Left ventricle myocardium inferior (tissue), 1 donor: ENCODE measurements at regions not wholly inside any gene's neighbourhood (a gene's known extent, or its start where the extent isn't known, plus 50 kb on each side); places are given as distances from the start of the nearest gene placed in this dataset.

Source experiments
- DNase-seq: peaks from one replicate; pipeline ENCODE4 v3.0.0-alpha.2; 2020
- H3K27ac ChIP-seq: fragments of 200-600 bp; replicated peaks from 2 replicates; pipeline ENCODE4 v1.8.0; 2021
- H3K27me3 ChIP-seq: fragments of 200-600 bp; 2 replicates; pipeline ENCODE4 v1.8.0; 2021; ENCODE audit warnings: low read depth
- H3K36me3 ChIP-seq: fragments of 200-600 bp; 2 replicates; pipeline ENCODE4 v1.8.0; 2021
- H3K4me1 ChIP-seq: fragments of 200-600 bp; 2 replicates; pipeline ENCODE4 v1.8.0; 2021
- H3K4me3 ChIP-seq: fragments of 200-600 bp; 2 replicates; pipeline ENCODE4 v1.8.0; 2021; ENCODE audit warnings: mild to moderate bottlenecking, moderate library complexity
- H3K9me3 ChIP-seq: fragments of 200-600 bp; replicated peaks from 2 replicates; pipeline ENCODE4 v1.8.0; 2021
- intact Hi-C: fragments of 100-400 bp; cut with micrococcal nuclease; formaldehyde crosslinking; loops from one replicate; pipeline ENCODE4 v1.11.0; 2022
- TF ChIP-seq, protein P1 (sequence below): fragments of 200-600 bp; IDR thresholded peaks from 2 replicates; pipeline ENCODE4 v1.8.0; 2021; ENCODE audit warnings: antibody characterized with exemption, mild to moderate bottlenecking, borderline replicate concordance
- donor health status: DM: no; HTN: yes; CAD: no; lungs with severe emphysema.

- intact Hi-C loops, result no loop called here
- no peak for DNase-seq
- H3K27ac ChIP-seq, result no peak overlapping the region
Observed at GRCh38 chr16:17622366-17622765, 151.6 kb upstream of the XYLT1 start.

GRCh38 chr16:17619261-17619660 is 148.5 kb upstream of the XYLT1 start:
- DNase-seq, result no peak
- H3K36me3 ChIP-seq, result no peaks in the 10 kb centered on the region
- H3K4me1 ChIP-seq, result no peaks in the 10 kb centered on the region
- peaks cover 13% of the 10 kb centered on the region for H3K9me3 ChIP-seq
- peaks cover 12% of the 10 kb centered on the region for H3K27me3 ChIP-seq
- intact Hi-C loops, result no loop called here
- H3K27ac ChIP-seq, result no peak overlapping the region
- TF ChIP-seq, protein P1, sequence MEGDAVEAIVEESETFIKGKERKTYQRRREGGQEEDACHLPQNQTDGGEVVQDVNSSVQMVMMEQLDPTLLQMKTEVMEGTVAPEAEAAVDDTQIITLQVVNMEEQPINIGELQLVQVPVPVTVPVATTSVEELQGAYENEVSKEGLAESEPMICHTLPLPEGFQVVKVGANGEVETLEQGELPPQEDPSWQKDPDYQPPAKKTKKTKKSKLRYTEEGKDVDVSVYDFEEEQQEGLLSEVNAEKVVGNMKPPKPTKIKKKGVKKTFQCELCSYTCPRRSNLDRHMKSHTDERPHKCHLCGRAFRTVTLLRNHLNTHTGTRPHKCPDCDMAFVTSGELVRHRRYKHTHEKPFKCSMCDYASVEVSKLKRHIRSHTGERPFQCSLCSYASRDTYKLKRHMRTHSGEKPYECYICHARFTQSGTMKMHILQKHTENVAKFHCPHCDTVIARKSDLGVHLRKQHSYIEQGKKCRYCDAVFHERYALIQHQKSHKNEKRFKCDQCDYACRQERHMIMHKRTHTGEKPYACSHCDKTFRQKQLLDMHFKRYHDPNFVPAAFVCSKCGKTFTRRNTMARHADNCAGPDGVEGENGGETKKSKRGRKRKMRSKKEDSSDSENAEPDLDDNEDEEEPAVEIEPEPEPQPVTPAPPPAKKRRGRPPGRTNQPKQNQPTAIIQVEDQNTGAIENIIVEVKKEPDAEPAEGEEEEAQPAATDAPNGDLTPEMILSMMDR, result no peak
- no peak overlapping the region for H3K4me3 ChIP-seq

More at GRCh38 chr16:17622366-17622765, 151.6 kb upstream of the XYLT1 start:
- no peaks in the 10 kb centered on the region for H3K36me3 ChIP-seq
- H3K9me3 ChIP-seq, result peaks cover 44% of the 10 kb centered on the region
- H3K4me3 ChIP-seq, result no peak overlapping the region
- TF ChIP-seq, protein P1, result no peak
- no peaks in the 10 kb centered on the region for H3K4me1 ChIP-seq
- peaks cover 12% of the 10 kb centered on the region for H3K27me3 ChIP-seq

GRCh38 chr16:17617021-17617552 is 146.3 kb upstream of the XYLT1 start:
- TF ChIP-seq, protein P1, result no peak
- no peak overlapping the region for H3K4me3 ChIP-seq
- intact Hi-C loops, result no loop called here
- no peaks in the 10 kb centered on the region for H3K36me3 ChIP-seq
- no peaks in the 10 kb centered on the region for H3K4me1 ChIP-seq
- peaks cover 9% of the 10 kb centered on the region for H3K27me3 ChIP-seq
- H3K9me3 ChIP-seq, result peaks cover 3% of the 10 kb centered on the region
- H3K27ac ChIP-seq, result no peak overlapping the region
- no peak for DNase-seq

DNA sequence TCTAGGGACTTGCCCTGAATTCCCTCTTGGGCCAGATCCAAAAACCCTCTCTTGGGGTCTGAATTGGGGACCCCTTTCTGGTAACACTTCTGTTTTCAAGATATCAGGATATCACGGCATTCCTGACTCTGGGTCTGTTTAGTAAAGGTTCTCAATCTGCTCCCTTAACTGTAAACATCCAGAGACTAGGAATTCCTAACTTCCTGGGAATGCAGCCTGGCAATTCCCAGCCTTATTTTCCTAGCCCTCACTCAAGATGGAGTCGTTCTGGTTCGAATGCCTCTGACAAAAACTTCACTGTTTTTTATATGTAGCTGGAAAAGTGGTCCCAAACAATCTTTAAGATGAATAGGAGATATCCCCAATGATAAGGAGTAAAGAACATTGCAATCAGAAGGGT is 141.6 kb upstream of the XYLT1 start:
- Histone ChIP-seq H3K27ac (no peak overlapping the region), H3K4me1 (no peaks in the 10 kb centered on the region), H3K36me3 (no peaks in the 10 kb centered on the region), H3K4me3 (no peak overlapping the region), H3K27me3 (peaks cover 42% of the 10 kb centered on the region), H3K9me3 (peaks cover 6% of the 10 kb centered on the region)
- DNase-seq, result no peak
- TF ChIP-seq, protein P1, result no peak
- intact Hi-C loops, result no loop called here

- DNase-seq, result no peak
- TF ChIP-seq, protein P1, result no peak
- H3K27me3 ChIP-seq, result peaks cover 63% of the 10 kb centered on the region
Observed at GRCh38 chr16:17607609-17608008, 136.8 kb upstream of the XYLT1 start.

More at GRCh38 chr16:17607609-17608008, 136.8 kb upstream of the XYLT1 start:
- Histone ChIP-seq H3K9me3 (peaks cover 6% of the 10 kb centered on the region), H3K4me1 (no peaks in the 10 kb centered on the region), H3K36me3 (no peaks in the 10 kb centered on the region), H3K27ac (no peak overlapping the region), H3K4me3 (no peak overlapping the region)
- intact Hi-C loops, result no loop called here
